GM12878 (cell line): ENCODE measurements at regions not wholly inside any gene's neighbourhood (a gene's known extent, or its start where the extent isn't known, plus 50 kb on each side); places are given as distances from the start of the nearest gene placed in this dataset.
A peak's percentile ranks its signal among the peaks of the same experiment; 100 is the strongest.

Source experiments
- ATAC-seq: fragments of 200-7000 bp; cut with Tn5 transposase; 3 replicates; pipeline ENCODE4 v1.9.1; 2020; ENCODE audit warnings: mild to moderate bottlenecking, moderate library complexity
- BruUV-seq: library from RNA; stranded (reverse); fragments of 400-500 nt; replicated peaks from 2 replicates; lab custom pipeline; 2021; lab: Mats Ljungman, UMichigan
- CTCF ChIA-PET: fragments of 300-600 bp; sonication (Branson Sonifier 250); formaldehyde crosslinking; extraction: SDS; loops from one replicate; lab custom pipeline; 2021; ENCODE audit warnings: inconsistent platforms; lab: Yijun Ruan, JAX
- POLR2A ChIA-PET: fragments of 350-600 bp; formaldehyde crosslinking; extraction: SDS; loops from one replicate; lab custom pipeline; 2021; ENCODE audit warnings: inconsistent platforms; lab: Charles Lee
- RAD21 ChIA-PET: fragments of 300-600 bp; sonication (Branson Sonifier 250); formaldehyde crosslinking; loops from one replicate; lab custom pipeline; 2023; ENCODE audit warnings: antibody characterized with exemption; ENCODE audit not compliant: unreplicated experiment; lab: Charles Lee
- SMC1A ChIA-PET: fragments of 300-600 bp; sonication (Branson Sonifier 250); formaldehyde crosslinking; loops from one replicate; lab custom pipeline; 2023; ENCODE audit not compliant: unreplicated experiment, uncharacterized antibody; lab: Charles Lee
- DNase-seq: peaks from one replicate; pipeline ENCODE4 v3.0.0-alpha.2; 2011; ENCODE audit warnings: low read depth, low spot score
- FAIRE-seq: peaks from 3 replicates; lab custom pipeline; 2011; peaks lifted over from hg19 to GRCh38; lab: Jason Lieb, UNC
- H2AFZ ChIP-seq: 2 replicates; pipeline ENCODE4 v1.6.0; 2011; ENCODE audit warnings: low read depth, low read length, control low read depth; ENCODE audit not compliant: control insufficient read depth
- H3K27ac ChIP-seq: 2 replicates; pipeline ENCODE4 v1.5.1; 2011; ENCODE audit warnings: control low read depth; ENCODE audit not compliant: control insufficient read depth, insufficient read depth
- H3K27me3 ChIP-seq, 2 experiments: replicated peaks in 1 of 2; 2 replicates each; pipeline versions ENCODE4 v1.6.0 to v1.6.1; 2011; ENCODE audit warnings: low read length in 1 of 2; ENCODE audit not compliant: control insufficient read depth in 2 of 2, insufficient read depth in 2 of 2
- H3K36me3 ChIP-seq, 2 experiments: 2 replicates each; pipeline ENCODE4 v1.5.1; 2011; ENCODE audit warnings: low read length in 1 of 2; ENCODE audit not compliant: control insufficient read depth in 2 of 2, insufficient read depth in 2 of 2
- H3K4me1 ChIP-seq: 2 replicates; pipeline ENCODE4 v1.6.1; 2011; ENCODE audit warnings: mild to moderate bottlenecking, low read length, moderate library complexity, mixed read lengths; ENCODE audit not compliant: control insufficient read depth, insufficient read depth
- H3K4me2 ChIP-seq: 2 replicates; pipeline ENCODE4 v1.6.0; 2011; ENCODE audit warnings: control low read depth; ENCODE audit not compliant: control insufficient read depth, insufficient read depth
- H3K4me3 ChIP-seq: fragments of 200-600 bp; sonication (generic); 2 replicates; pipeline ENCODE4 v1.5.1; 2016
- H3K79me2 ChIP-seq: 2 replicates; pipeline ENCODE4 v1.6.0; 2011; ENCODE audit warnings: low read length; ENCODE audit not compliant: control insufficient read depth, insufficient read depth
- H3K9ac ChIP-seq: 2 replicates; pipeline ENCODE4 v1.8.0; 2011; ENCODE audit warnings: low read length, control low read depth, mixed read lengths; ENCODE audit not compliant: control insufficient read depth, insufficient read depth
- H3K9me3 ChIP-seq: replicated peaks from 3 replicates; pipeline ENCODE4 v1.5.1; 2011; ENCODE audit warnings: mild to moderate bottlenecking, low read length; ENCODE audit not compliant: control insufficient read depth, insufficient read depth
- H4K20me1 ChIP-seq: 2 replicates; pipeline ENCODE4 v1.6.0; 2011; ENCODE audit not compliant: control insufficient read depth, insufficient read depth
- ATF3 ChIP-seq: IDR thresholded peaks from 2 replicates; pipeline ENCODE4 v1.6.1; 2011; ENCODE audit warnings: low read depth, mild to moderate bottlenecking, low read length, moderate library complexity, borderline replicate concordance; ENCODE audit errors: extremely low read depth
- JUNB ChIP-seq: IDR thresholded peaks from 2 replicates; pipeline ENCODE4 v1.6.1; 2016; ENCODE audit warnings: antibody characterized with exemption, mild to moderate bottlenecking
- MEF2B ChIP-seq: fragments of 450-650 bp; IDR thresholded peaks from 2 replicates; pipeline ENCODE4 v1.6.1; 2018; ENCODE audit warnings: mild to moderate bottlenecking, moderate library complexity; ENCODE audit not compliant: partially characterized antibody, poor library complexity, severe bottlenecking
- RAD51 ChIP-seq: fragments of 450-650 bp; IDR thresholded peaks from 2 replicates; pipeline ENCODE4 v1.6.1; 2016; ENCODE audit warnings: moderate library complexity, mild to moderate bottlenecking, inconsistent platforms
- TCF7 ChIP-seq: IDR thresholded peaks from 2 replicates; pipeline ENCODE4 v1.6.1; 2014; ENCODE audit warnings: antibody characterized with exemption, borderline replicate concordance
- WGBS: methylation state at CpG from one replicate; pipeline ENCODE4 v1.1.6; 2016; ENCODE audit warnings: low lambda C conversion rate; ENCODE audit not compliant: insufficient replicate concordance, insufficient coverage; ENCODE audit errors: missing lambda C conversion rate; 5-methylcytosine and 5-hydroxymethylcytosine counted together
- in situ Hi-C: fragments of 300-500 bp; cut with MboI; formaldehyde crosslinking; loops from 9 replicates; pipeline ENCODE4 v1.14.3; 2018; ENCODE audit warnings: mixed read lengths
- intact Hi-C: fragments of 100-400 bp; cut with micrococcal nuclease; formaldehyde crosslinking; loops from one replicate; pipeline ENCODE4 v1.14.2; 2022; ENCODE audit not compliant: unreplicated experiment
- TF ChIP-seq, protein P1 (sequence below): fragments of 450-650 bp; IDR thresholded peaks from 2 replicates; pipeline ENCODE4 v1.6.1; 2017; ENCODE audit warnings: mild to moderate bottlenecking, moderate library complexity
- TF ChIP-seq, protein P2 (sequence below): fragments of 450-650 bp; IDR thresholded peaks from 2 replicates; pipeline ENCODE4 v1.6.1; 2017; ENCODE audit warnings: mild to moderate bottlenecking, moderate library complexity

- Histone ChIP-seq H3K4me1 (no peaks in the 10 kb centered on the region), H3K27me3 (peaks cover 0 to under 1% of the 10 kb centered on the region in 2 experiments; a peak in 1 of 4 replicates), H3K36me3 (no peaks in the 10 kb centered on the region), H2AFZ (no peak overlapping the region), H3K9ac (no peak overlapping the region), H3K27ac (no peak overlapping the region), H3K79me2 (no peaks in the 10 kb centered on the region), H3K9me3 (no peaks in the 10 kb centered on the region), H3K4me3 (no peak overlapping the region), H4K20me1 (no peaks in the 10 kb centered on the region), H3K4me2 (no peak overlapping the region)
- ATAC-seq (peak; percentile 78), FAIRE-seq (no peak), DNase-seq (no peak)
- intact Hi-C loops (no loop called here), in situ Hi-C loops (loop anchor here (10.0 kb wide), 1 partner anchor 395 kb away; no protein-coding TSS in a partner anchor)
- no TSS peak for BruUV-seq
- ChIA-PET SMC1A (no interaction called here), POLR2A (no interaction called here), CTCF (no interaction called here), RAD21 (no interaction called here)
- 20% methylated on average over 6 of the region's 6 CpGs for WGBS
- TF ChIP-seq TCF7, result no peak
- no peak for TF ChIP-seq ATF3
- TF ChIP-seq JUNB, result 0 out of 2 replicates have a peak, but pooled peaks have one; percentile 17
- TF ChIP-seq, protein P1, sequence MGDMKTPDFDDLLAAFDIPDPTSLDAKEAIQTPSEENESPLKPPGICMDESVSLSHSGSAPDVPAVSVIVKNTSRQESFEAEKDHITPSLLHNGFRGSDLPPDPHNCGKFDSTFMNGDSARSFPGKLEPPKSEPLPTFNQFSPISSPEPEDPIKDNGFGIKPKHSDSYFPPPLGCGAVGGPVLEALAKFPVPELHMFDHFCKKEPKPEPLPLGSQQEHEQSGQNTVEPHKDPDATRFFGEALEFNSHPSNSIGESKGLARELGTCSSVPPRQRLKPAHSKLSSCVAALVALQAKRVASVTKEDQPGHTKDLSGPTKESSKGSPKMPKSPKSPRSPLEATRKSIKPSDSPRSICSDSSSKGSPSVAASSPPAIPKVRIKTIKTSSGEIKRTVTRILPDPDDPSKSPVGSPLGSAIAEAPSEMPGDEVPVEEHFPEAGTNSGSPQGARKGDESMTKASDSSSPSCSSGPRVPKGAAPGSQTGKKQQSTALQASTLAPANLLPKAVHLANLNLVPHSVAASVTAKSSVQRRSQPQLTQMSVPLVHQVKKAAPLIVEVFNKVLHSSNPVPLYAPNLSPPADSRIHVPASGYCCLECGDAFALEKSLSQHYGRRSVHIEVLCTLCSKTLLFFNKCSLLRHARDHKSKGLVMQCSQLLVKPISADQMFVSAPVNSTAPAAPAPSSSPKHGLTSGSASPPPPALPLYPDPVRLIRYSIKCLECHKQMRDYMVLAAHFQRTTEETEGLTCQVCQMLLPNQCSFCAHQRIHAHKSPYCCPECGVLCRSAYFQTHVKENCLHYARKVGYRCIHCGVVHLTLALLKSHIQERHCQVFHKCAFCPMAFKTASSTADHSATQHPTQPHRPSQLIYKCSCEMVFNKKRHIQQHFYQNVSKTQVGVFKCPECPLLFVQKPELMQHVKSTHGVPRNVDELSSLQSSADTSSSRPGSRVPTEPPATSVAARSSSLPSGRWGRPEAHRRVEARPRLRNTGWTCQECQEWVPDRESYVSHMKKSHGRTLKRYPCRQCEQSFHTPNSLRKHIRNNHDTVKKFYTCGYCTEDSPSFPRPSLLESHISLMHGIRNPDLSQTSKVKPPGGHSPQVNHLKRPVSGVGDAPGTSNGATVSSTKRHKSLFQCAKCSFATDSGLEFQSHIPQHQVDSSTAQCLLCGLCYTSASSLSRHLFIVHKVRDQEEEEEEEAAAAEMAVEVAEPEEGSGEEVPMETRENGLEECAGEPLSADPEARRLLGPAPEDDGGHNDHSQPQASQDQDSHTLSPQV, result no peak
- TF ChIP-seq, protein P2, sequence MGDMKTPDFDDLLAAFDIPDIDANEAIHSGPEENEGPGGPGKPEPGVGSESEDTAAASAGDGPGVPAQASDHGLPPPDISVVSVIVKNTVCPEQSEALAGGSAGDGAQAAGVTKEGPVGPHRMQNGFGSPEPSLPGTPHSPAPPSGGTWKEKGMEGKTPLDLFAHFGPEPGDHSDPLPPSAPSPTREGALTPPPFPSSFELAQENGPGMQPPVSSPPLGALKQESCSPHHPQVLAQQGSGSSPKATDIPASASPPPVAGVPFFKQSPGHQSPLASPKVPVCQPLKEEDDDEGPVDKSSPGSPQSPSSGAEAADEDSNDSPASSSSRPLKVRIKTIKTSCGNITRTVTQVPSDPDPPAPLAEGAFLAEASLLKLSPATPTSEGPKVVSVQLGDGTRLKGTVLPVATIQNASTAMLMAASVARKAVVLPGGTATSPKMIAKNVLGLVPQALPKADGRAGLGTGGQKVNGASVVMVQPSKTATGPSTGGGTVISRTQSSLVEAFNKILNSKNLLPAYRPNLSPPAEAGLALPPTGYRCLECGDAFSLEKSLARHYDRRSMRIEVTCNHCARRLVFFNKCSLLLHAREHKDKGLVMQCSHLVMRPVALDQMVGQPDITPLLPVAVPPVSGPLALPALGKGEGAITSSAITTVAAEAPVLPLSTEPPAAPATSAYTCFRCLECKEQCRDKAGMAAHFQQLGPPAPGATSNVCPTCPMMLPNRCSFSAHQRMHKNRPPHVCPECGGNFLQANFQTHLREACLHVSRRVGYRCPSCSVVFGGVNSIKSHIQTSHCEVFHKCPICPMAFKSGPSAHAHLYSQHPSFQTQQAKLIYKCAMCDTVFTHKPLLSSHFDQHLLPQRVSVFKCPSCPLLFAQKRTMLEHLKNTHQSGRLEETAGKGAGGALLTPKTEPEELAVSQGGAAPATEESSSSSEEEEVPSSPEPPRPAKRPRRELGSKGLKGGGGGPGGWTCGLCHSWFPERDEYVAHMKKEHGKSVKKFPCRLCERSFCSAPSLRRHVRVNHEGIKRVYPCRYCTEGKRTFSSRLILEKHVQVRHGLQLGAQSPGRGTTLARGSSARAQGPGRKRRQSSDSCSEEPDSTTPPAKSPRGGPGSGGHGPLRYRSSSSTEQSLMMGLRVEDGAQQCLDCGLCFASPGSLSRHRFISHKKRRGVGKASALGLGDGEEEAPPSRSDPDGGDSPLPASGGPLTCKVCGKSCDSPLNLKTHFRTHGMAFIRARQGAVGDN, result no peak
- no peak for TF ChIP-seq RAD51
- peak; percentile 28 for TF ChIP-seq MEF2B
Measured at GRCh38 chr11:45379162-45379863, 93.2 kb upstream of the SYT13 start.
